ENCODE measurements at regions not wholly inside any gene's neighbourhood (a gene's known extent, or its start where the extent isn't known, plus 50 kb on each side); places are given as distances from the start of the nearest gene placed in this dataset.

GRCh38 chr3:84023842-84024241, 934.9 kb upstream of the CADM2 start:
- H3K27me3 ChIP-seq (ENCODE audit: control insufficient read depth in 2 of 2, insufficient read depth in 2 of 2, low read length in 2 of 2): no peaks in the 10 kb centered on the region
- no peak overlapping the region for H3K27ac ChIP-seq (ENCODE audit: extremely low read depth, low read depth, low read length)
- no peaks in the 10 kb centered on the region for H3K9me1 ChIP-seq (ENCODE audit: control insufficient read depth, insufficient read depth, low read length)
- H3K79me2 ChIP-seq (ENCODE audit: control insufficient read depth, insufficient read depth, low read length): no peaks in the 10 kb centered on the region
- no peaks in the 10 kb centered on the region for H3K36me3 ChIP-seq (ENCODE audit: control insufficient read depth, insufficient read depth, low read length)
- intact Hi-C loops (cut with micrococcal nuclease): no loop called here
- BruUV-seq (replicated peaks): no TSS peak
- H4K20me1 ChIP-seq (replicated peaks; ENCODE audit: control insufficient read depth, insufficient read depth, low read length): no peaks in the 10 kb centered on the region
- WGBS (ENCODE audit: insufficient coverage, low coverage, missing lambda C conversion rate): 3% methylated on average over 3 of the region's 4 CpGs
- no peak for ATAC-seq
- H2AFZ ChIP-seq (ENCODE audit: low read depth, low read length): no peak overlapping the region
- H3K4me2 ChIP-seq (ENCODE audit: insufficient read depth, low read length): no peak overlapping the region
- in situ Hi-C loops (cut with MboI): no loop called here
- no peaks in the 10 kb centered on the region for H3K4me1 ChIP-seq (replicated peaks in 1 of 2; ENCODE audit: control insufficient read depth in 2 of 2, insufficient read depth in 2 of 2, low read length in 2 of 2)
- no peaks in the 10 kb centered on the region for H3K9me3 ChIP-seq (replicated peaks; ENCODE audit: control insufficient read depth, insufficient read depth, low read depth, low read length)
- H3K9ac ChIP-seq (ENCODE audit: insufficient read depth in 1 of 2, low read depth in 2 of 2, low read length in 2 of 2): no peak overlapping the region
- ChIA-PET CTCF (ENCODE audit: low intra/inter-chr PET ratio) (no interaction called here), POLR2A (no interaction called here)
- no peak for FAIRE-seq
- DNase-seq (ENCODE audit: extremely low read depth in 1 of 4, low spot score in 3 of 4): no peak
- TF ChIP-seq POLR3A (IDR thresholded peaks at IDR 0.05; ENCODE audit: borderline replicate concordance, extremely low read depth, insufficient read depth, insufficient read length): no peak
- TF ChIP-seq ZNF143 (CRISPR knock-in tag; IDR thresholded peaks at IDR 0.05): no peak
- TF ChIP-seq ILF3 (IDR thresholded peaks at IDR 0.05; ENCODE audit: borderline replicate concordance): no peak
- TF ChIP-seq CHCHD3 (CRISPR knock-in tag; IDR thresholded peaks at IDR 0.05): no peak
- TF ChIP-seq ARNT (IDR thresholded peaks at IDR 0.05): no peak
- no peak for TF ChIP-seq SIN3B (IDR thresholded peaks at IDR 0.05; ENCODE audit: low read depth)
- TF ChIP-seq PHB2 (IDR thresholded peaks at IDR 0.05; ENCODE audit: low read depth): no peak
- TF ChIP-seq E2F4 (CRISPR knock-in tag; IDR thresholded peaks at IDR 0.05; ENCODE audit: low read depth): no peak
- no peak for TF ChIP-seq MCM2 (IDR thresholded peaks at IDR 0.05; ENCODE audit: low read depth)
- TF ChIP-seq HLTF (IDR thresholded peaks at IDR 0.05): no peak
- TF ChIP-seq ZNF778 (CRISPR knock-in tag; IDR thresholded peaks at IDR 0.05): no peak
- no peak for TF ChIP-seq MTA2 (IDR thresholded peaks at IDR 0.05; ENCODE audit: low read depth)
- no peak for TF ChIP-seq POLR2AphosphoS5 (IDR thresholded peaks at IDR 0.05; ENCODE audit: control insufficient read depth, insufficient read depth, low read depth, low read length)
- TF ChIP-seq CEBPB (tag; IDR thresholded peaks at IDR 0.05): no peak
- TF ChIP-seq SREBF1 (IDR thresholded peaks at IDR 0.05; ENCODE audit: borderline replicate concordance, low read depth, low read length): no peak
- TF ChIP-seq ETS2 (tag; IDR thresholded peaks at IDR 0.05; ENCODE audit: borderline replicate concordance, poor library complexity, severe bottlenecking): no peak
- TF ChIP-seq ZNF764 (CRISPR knock-in tag; IDR thresholded peaks at IDR 0.05; ENCODE audit: low read depth): no peak
- TF ChIP-seq ZNF561 (CRISPR knock-in tag; conservative IDR thresholded peaks at IDR 0.05): no peak
- TF ChIP-seq ZNF316 (IDR thresholded peaks at IDR 0.05): no peak
- TF ChIP-seq CCNT2 (IDR thresholded peaks at IDR 0.05; ENCODE audit: borderline replicate concordance, extremely low read depth, insufficient read length, low read depth, low read length): no peak
- no peak overlapping the region for H3K4me3 ChIP-seq

All from K562 (cell line).